GM21367 (cell line): ENCODE measurements at regions not wholly inside any gene's neighbourhood (a gene's known extent, or its start where the extent isn't known, plus 50 kb on each side); places are given as distances from the start of the nearest gene placed in this dataset.

Source experiments
- ATAC-seq: cut with Tn5 transposase; IDR thresholded peaks from one replicate; pipeline ENCODE4 v1.9.1; 2021; ENCODE audit not compliant: unreplicated experiment

- ATAC-seq, result no peak
Observed at GRCh38 chr3:14286887-14287500, 108.4 kb downstream of the LSM3 start.

- no peak for ATAC-seq
Observed at GRCh38 chr3:14288177-14288788, 109.7 kb downstream of the LSM3 start.

GRCh38 chr3:14288833-14289451 lies 110.3 kb downstream of the LSM3 start:
- ATAC-seq, result no peak

GRCh38 chr3:14289590-14290461 lies 111.2 kb downstream of the LSM3 start:
- no peak for ATAC-seq

- no peak for ATAC-seq
Observed at GRCh38 chr3:14290631-14291385, 111.6 kb upstream of the SLC6A6 start.

DNA sequence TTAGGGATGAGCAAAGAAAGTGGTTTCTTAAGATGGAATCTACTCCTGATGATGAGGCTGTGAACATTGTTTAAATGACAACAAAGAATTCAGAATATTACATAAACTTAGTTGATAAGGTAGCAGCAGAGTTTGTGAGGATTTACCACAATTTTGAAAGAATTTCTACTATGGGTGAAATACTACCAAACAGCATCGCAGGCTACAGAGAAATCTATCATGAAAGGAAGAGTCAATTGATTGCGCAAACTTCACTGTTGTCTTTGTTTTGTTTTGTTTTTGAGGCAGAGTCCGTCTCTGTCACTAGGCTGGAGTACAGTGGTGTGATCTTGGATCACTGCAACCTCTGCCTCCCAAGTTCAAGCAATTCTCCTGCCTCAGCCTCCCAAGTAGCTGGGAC lies 107.4 kb upstream of the SLC6A6 start:
- no peak for ATAC-seq

- no peak for ATAC-seq
Observed at GRCh38 chr3:14295801-14296200, 106.6 kb upstream of the SLC6A6 start.

GRCh38 chr3:14297305-14297704 lies 105.1 kb upstream of the SLC6A6 start:
- ATAC-seq, result no peak

DNA sequence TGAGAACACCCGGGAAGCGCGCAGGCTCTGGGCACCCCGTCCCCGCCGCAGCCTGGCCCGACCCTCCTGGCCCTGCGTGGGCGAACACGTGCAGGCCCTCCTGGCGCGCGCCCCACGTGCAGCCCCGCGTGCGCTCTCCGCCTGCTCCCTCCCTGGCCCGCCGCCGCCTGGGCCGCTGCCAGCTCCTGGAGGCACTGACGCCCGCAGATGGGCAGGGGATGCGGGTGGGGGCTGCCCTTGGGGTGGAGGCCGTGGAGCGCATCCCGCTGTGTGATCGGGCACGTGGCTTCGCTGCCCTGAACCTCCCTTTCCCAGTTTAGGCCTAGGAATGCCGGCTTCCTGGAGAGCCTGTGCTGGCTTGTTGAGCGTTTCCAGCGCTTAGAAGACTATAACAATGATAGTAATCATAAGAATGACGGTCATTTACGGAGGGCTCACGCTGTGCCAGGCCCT lies 104.6 kb upstream of the SLC6A6 start:
- ATAC-seq, result no peak

GRCh38 chr3:14298442-14298841 lies 104.0 kb upstream of the SLC6A6 start:
- ATAC-seq, result no peak

DNA sequence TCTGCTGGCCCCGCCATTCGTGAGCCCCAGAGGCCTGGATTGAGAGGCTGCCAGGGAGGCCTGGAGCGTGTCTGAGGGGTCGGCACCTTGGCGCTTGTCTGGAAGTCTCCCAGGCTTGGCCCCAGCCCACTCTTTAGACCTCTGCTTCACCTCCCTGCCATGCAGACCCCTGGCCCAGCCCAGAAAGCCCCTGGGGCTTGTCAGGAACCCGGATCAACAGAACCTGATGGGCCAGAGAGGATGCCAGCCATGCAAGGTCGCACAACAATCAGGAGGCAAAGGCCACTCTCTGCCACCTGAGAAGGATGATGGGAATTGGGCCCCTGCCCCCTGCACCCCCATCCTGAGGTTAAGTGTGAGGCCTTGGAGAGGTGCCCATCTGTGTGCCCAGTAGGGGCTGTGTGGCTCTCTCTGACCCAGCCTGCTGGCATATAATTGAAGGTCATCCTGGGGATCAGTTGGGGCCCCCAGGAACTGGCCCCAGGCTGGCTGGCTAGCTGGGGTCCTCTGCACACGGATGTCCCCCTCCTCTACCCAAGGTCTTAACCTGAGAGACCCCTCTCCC lies 103.3 kb upstream of the SLC6A6 start:
- no peak for ATAC-seq

DNA sequence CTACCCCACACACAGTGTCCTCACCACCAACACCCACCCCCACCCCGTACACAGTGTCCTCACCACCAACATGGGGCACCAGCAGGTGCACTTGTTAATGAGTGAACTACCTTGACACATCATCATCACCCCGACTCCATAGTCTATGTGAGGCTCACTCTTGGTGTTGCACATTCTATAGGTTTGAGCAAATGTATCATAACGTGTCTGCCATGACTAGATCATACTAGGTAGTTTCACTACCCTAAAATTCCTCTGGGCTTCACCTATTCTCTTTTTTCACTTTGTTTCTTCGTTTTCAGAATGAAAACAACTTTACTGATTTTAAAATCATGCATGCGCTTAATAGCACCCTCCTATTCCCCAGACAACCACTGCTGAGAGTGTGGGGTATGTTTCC lies 102.6 kb upstream of the SLC6A6 start:
- ATAC-seq, result peak; percentile 70

GRCh38 chr3:14300721-14301399 lies 101.5 kb upstream of the SLC6A6 start:
- no peak for ATAC-seq

- ATAC-seq, result no peak
Observed at GRCh38 chr3:14301558-14301957, 100.8 kb upstream of the SLC6A6 start.

GRCh38 chr3:14303336-14304100 lies 98.9 kb upstream of the SLC6A6 start:
- no peak for ATAC-seq

DNA sequence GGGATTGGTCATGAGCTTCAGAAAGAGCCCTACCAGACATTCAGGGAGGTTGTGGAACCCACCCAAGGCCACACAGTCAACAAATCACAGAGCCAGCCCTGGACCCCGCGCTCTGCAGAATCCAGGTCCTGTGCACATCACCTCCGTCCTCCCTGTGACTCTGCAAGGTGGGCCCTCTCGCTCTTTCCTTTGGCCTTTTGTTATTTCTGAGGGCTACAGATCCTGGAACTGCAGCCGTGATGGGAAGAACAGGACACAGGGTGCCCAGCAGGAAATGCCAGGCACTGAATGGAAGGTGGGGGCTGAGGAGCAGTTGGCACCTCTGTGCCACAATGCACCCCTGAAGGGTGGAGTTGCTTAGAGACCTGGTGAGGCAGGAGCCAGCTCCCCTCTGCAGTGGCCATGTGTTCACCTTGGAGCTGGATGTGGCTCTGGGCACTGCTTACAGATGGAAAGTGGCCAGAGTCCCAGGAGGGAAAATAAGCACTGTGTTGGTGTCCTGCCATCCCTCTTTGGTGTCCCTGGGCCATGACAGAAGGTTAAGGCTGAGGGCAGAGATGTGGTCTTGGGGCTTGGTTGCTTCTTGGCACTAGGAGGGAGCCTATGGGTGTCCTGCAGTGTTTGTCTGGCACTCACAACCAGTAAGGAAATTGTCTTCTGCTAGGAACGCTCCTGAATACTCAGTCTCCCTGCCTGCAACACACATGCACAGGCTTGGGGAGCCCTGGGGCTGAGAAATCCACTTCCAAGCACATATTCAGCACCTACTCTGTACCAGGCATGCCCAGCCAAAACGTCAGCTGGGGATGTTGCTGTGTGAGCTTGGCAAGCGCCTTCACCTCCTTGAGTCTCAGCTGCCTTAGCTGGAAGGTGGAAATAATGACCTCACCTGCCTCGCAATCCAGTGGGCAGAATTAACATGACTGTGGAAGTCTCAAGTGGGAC lies 98.0 kb upstream of the SLC6A6 start:
- no peak for ATAC-seq

GRCh38 chr3:14305324-14305723 lies 97.1 kb upstream of the SLC6A6 start:
- no peak for ATAC-seq

- no peak for ATAC-seq
Observed at GRCh38 chr3:14306142-14306541, 96.3 kb upstream of the SLC6A6 start.
